DND-41 (cell line): ENCODE measurements at regions not wholly inside any gene's neighbourhood (a gene's known extent, or its start where the extent isn't known, plus 50 kb on each side); places are given as distances from the start of the nearest gene placed in this dataset.

ENCODE experiments used
- ATAC-seq: fragments of 200-7000 bp; cut with Tn5 transposase; 3 replicates; pipeline ENCODE4 v1.9.1; 2021; ENCODE audit warnings: low read depth; ENCODE audit not compliant: insufficient read depth
- DNase-seq: peaks from one replicate; pipeline ENCODE4 v3.0.0-alpha.2; 2020
- H2AFZ ChIP-seq: 2 replicates; pipeline ENCODE4 v1.6.0; 2012; ENCODE audit warnings: low read depth, low read length
- H3K27ac ChIP-seq: 2 replicates; pipeline ENCODE4 v1.5.1; 2012; ENCODE audit warnings: low read length, inconsistent platforms
- H3K27me3 ChIP-seq: fragments of 200-600 bp; sonication (generic); 2 replicates; pipeline ENCODE4 v1.6.0; 2012; ENCODE audit warnings: low read length, mild to moderate bottlenecking, inconsistent platforms; ENCODE audit not compliant: insufficient read depth, poor library complexity
- H3K36me3 ChIP-seq: 2 replicates; pipeline ENCODE4 v1.5.1; 2012; ENCODE audit warnings: low read length, inconsistent platforms; ENCODE audit not compliant: insufficient read depth
- H3K4me1 ChIP-seq: 2 replicates; pipeline ENCODE4 v1.5.1; 2012; ENCODE audit warnings: mild to moderate bottlenecking, low read length; ENCODE audit not compliant: insufficient read depth
- H3K4me2 ChIP-seq: 2 replicates; pipeline ENCODE4 v1.6.0; 2012; ENCODE audit warnings: mild to moderate bottlenecking, moderate library complexity, low read length, inconsistent platforms; ENCODE audit not compliant: insufficient read depth
- H3K4me3 ChIP-seq, 2 experiments: fragments of 200-600 bp in 1 of 2; shearing (Covaris generic) in 1 of 2; 2 replicates each; pipeline ENCODE4 v1.5.1; 2012 to 2016; ENCODE audit warnings: inconsistent platforms in 2 of 2, low read length in 2 of 2, mild to moderate bottlenecking in 2 of 2, low read depth in 1 of 2, moderate library complexity in 1 of 2
- H3K79me2 ChIP-seq: 2 replicates; pipeline ENCODE4 v1.6.0; 2012; ENCODE audit warnings: low read length, inconsistent platforms; ENCODE audit not compliant: insufficient read depth
- H3K9ac ChIP-seq: 2 replicates; pipeline ENCODE4 v1.6.0; 2012; ENCODE audit warnings: low read depth, mild to moderate bottlenecking, inconsistent platforms, low read length, moderate library complexity
- H3K9me3 ChIP-seq: 2 replicates; pipeline ENCODE4 v1.5.1; 2012; ENCODE audit warnings: low read length, moderate library complexity, mild to moderate bottlenecking, inconsistent platforms; ENCODE audit not compliant: insufficient read depth, severe bottlenecking
- H4K20me1 ChIP-seq: 2 replicates; pipeline ENCODE4 v1.6.0; 2012; ENCODE audit warnings: low read length; ENCODE audit not compliant: insufficient read depth
- CTCF ChIP-seq: IDR thresholded peaks from 2 replicates; pipeline ENCODE4 v1.5.1; 2012; ENCODE audit warnings: borderline replicate concordance, low read length, moderate library complexity, mild to moderate bottlenecking; ENCODE audit not compliant: poor library complexity, severe bottlenecking; ENCODE audit errors: extremely low read depth
- EZH2 ChIP-seq: IDR thresholded peaks from 3 replicates; pipeline ENCODE4 v1.6.1; 2012; ENCODE audit warnings: borderline replicate concordance, low read depth, mild to moderate bottlenecking, moderate library complexity, low read length, inconsistent platforms; ENCODE audit not compliant: severe bottlenecking

- Histone ChIP-seq H3K9me3 (no peaks in the 10 kb centered on the region), H3K4me3 (no peak overlapping the region), H4K20me1 (no peaks in the 10 kb centered on the region), H3K9ac (no peak overlapping the region), H3K79me2 (no peaks in the 10 kb centered on the region), H3K36me3 (no peaks in the 10 kb centered on the region), H3K4me1 (no peaks in the 10 kb centered on the region), H3K4me2 (no peak overlapping the region), H3K27ac (no peak overlapping the region), H3K27me3 (no peaks in the 10 kb centered on the region), H2AFZ (no peak overlapping the region)
- DNase-seq (no peak), ATAC-seq (no peak)
- TF ChIP-seq CTCF, result no peak
- TF ChIP-seq EZH2, result no peak
Measured at GRCh38 chr19:31897292-31897691, 448.1 kb upstream of the ZNF507 start.

GRCh38 chr19:31900991-31901390 lies 444.4 kb upstream of the ZNF507 start:
- Histone ChIP-seq H3K79me2 (no peaks in the 10 kb centered on the region), H3K4me2 (no peak overlapping the region)

GRCh38 chr19:31902821-31903220 lies 442.6 kb upstream of the ZNF507 start:
- no peak for DNase-seq
- no peaks in the 10 kb centered on the region for H3K9me3 ChIP-seq

More at GRCh38 chr19:31900991-31901390, 444.4 kb upstream of the ZNF507 start:
- Histone ChIP-seq H3K4me3 (no peak overlapping the region), H3K4me1 (no peaks in the 10 kb centered on the region), H3K27ac (no peak overlapping the region), H3K36me3 (no peaks in the 10 kb centered on the region), H3K9ac (no peak overlapping the region), H2AFZ (no peak overlapping the region), H4K20me1 (no peaks in the 10 kb centered on the region), H3K27me3 (no peaks in the 10 kb centered on the region), H3K9me3 (no peaks in the 10 kb centered on the region)
- DNase-seq (no peak), ATAC-seq (no peak)
- TF ChIP-seq EZH2, result no peak
- TF ChIP-seq CTCF, result no peak

More at GRCh38 chr19:31902821-31903220, 442.6 kb upstream of the ZNF507 start:
- no peaks in the 10 kb centered on the region for H3K36me3 ChIP-seq
- H4K20me1 ChIP-seq, result no peaks in the 10 kb centered on the region
- H2AFZ ChIP-seq, result no peak overlapping the region
- H3K9ac ChIP-seq, result no peak overlapping the region
- no peaks in the 10 kb centered on the region for H3K4me1 ChIP-seq
- H3K4me2 ChIP-seq, result no peak overlapping the region
- H3K79me2 ChIP-seq, result no peaks in the 10 kb centered on the region
- TF ChIP-seq CTCF (no peak), EZH2 (no peak)
- no peak overlapping the region for H3K4me3 ChIP-seq
- no peak overlapping the region for H3K27ac ChIP-seq
- ATAC-seq, result no peak
- H3K27me3 ChIP-seq, result no peaks in the 10 kb centered on the region
